H54 (cell line): ENCODE measurements at regions not wholly inside any gene's neighbourhood (a gene's known extent, or its start where the extent isn't known, plus 50 kb on each side); places are given as distances from the start of the nearest gene placed in this dataset.
"Not testable (repeated sequence)": the region's sequence is repeated elsewhere in the genome, so short reads cannot be mapped to it uniquely, and the experiment has no call there.

Experiments used
- DNase-seq: peaks from one replicate; pipeline ENCODE4 v3.0.0; 2011; ENCODE audit warnings: low spot score, mixed read lengths; ENCODE audit not compliant: insufficient read length
- FAIRE-seq: peaks from 3 replicates; lab custom pipeline; 2011; peaks lifted over from hg19 to GRCh38; lab: Jason Lieb, UNC
- POLR2A ChIP-seq: IDR thresholded peaks from 2 replicates; pipeline ENCODE4 v1.6.1; 2011; ENCODE audit warnings: low read depth, mild to moderate bottlenecking, low read length

GRCh38 chr4:104629601-104630000, 134.9 kb upstream of the CXXC4 start:
- TF ChIP-seq POLR2A = no peak
- FAIRE-seq = no peak
- DNase-seq = no peak

GRCh38 chr4:104630272-104630671, 135.6 kb upstream of the CXXC4 start:
- no peak for TF ChIP-seq POLR2A
- no peak for FAIRE-seq
- no peak for DNase-seq

GRCh38 chr4:104631000-104631399, 136.3 kb upstream of the CXXC4 start:
- no peak for FAIRE-seq
- TF ChIP-seq POLR2A = no peak
- DNase-seq = no peak

- no peak for TF ChIP-seq POLR2A
- FAIRE-seq = no peak
- DNase-seq = no peak
These were observed 146.7 kb upstream of the CXXC4 start for GRCh38 chr4:104641418-104641817.

- TF ChIP-seq POLR2A = no peak
- DNase-seq = no peak
- no peak for FAIRE-seq
These were observed 147.8 kb upstream of the CXXC4 start for GRCh38 chr4:104642521-104642920.

GRCh38 chr4:104643805-104644204, 149.1 kb upstream of the CXXC4 start:
- FAIRE-seq = no peak
- no peak for TF ChIP-seq POLR2A

GRCh38 chr4:104649631-104650030, 154.9 kb upstream of the CXXC4 start:
- DNase-seq (no peak), FAIRE-seq (no peak)
- no peak for TF ChIP-seq POLR2A

More at GRCh38 chr4:104643805-104644204, 149.1 kb upstream of the CXXC4 start:
- no peak for DNase-seq

GRCh38 chr4:104662269-104662668, 167.6 kb upstream of the CXXC4 start:
- not testable (repeated sequence) for FAIRE-seq, DNase-seq

- no peak for TF ChIP-seq POLR2A
- DNase-seq (no peak), FAIRE-seq (no peak)
These were observed 182.4 kb upstream of the CXXC4 start for GRCh38 chr4:104677116-104677515.

GRCh38 chr4:104682311-104682710, 187.6 kb upstream of the CXXC4 start:
- no peak for TF ChIP-seq POLR2A
- FAIRE-seq (no peak), DNase-seq (no peak)

- no peak for FAIRE-seq
- TF ChIP-seq POLR2A = no peak
- DNase-seq = no peak
These were observed 199.0 kb upstream of the CXXC4 start for GRCh38 chr4:104693601-104694201.

- no peak for TF ChIP-seq POLR2A
- FAIRE-seq (no peak), DNase-seq (no peak)
These were observed 221.9 kb upstream of the CXXC4 start for GRCh38 chr4:104716584-104716983.

GRCh38 chr4:104719539-104720230, 225.0 kb upstream of the CXXC4 start:
- FAIRE-seq = no peak
- no peak for TF ChIP-seq POLR2A

GRCh38 chr4:104722467-104722866, 227.8 kb upstream of the CXXC4 start:
- no peak for DNase-seq
- TF ChIP-seq POLR2A = no peak
- no peak for FAIRE-seq

More at GRCh38 chr4:104719539-104720230, 225.0 kb upstream of the CXXC4 start:
- no peak for DNase-seq

- DNase-seq = no peak
- TF ChIP-seq POLR2A = no peak
- FAIRE-seq = no peak
These were observed 231.3 kb upstream of the CXXC4 start for GRCh38 chr4:104726002-104726401.
